Stimulated activated CD8-positive, alpha-beta memory T cell treated with anti-CD3 and anti-CD28 coated beads, Interleukin-15, amount 100 ng/mL, for 4 hours (primary cell): ENCODE measurements at regions not wholly inside any gene's neighbourhood (a gene's known extent, or its start where the extent isn't known, plus 50 kb on each side); places are given as distances from the start of the nearest gene placed in this dataset.
A peak's percentile ranks its signal among the peaks of the same experiment; 100 is the strongest.
"Not testable (repeated sequence)": the region's sequence is repeated elsewhere in the genome, so short reads cannot be mapped to it uniquely, and the experiment has no call there.

ENCODE experiments used
- DNase-seq, 2 donors: peaks; one replicate each; pipeline ENCODE4 v3.0.0-alpha.2; 2020; ENCODE audit warnings: low read depth in 2 of 2

GRCh38 chr7:35853194-35853593 is 52.3 kb downstream of the SEPTIN7 start:
- DNase-seq, result not testable (repeated sequence)

- no peak for DNase-seq
Measured at GRCh38 chr7:35854311-35854710, 53.5 kb downstream of the SEPTIN7 start.

GRCh38 chr7:35856175-35856574 is 55.3 kb downstream of the SEPTIN7 start:
- DNase-seq, result no peak

- DNase-seq, result no peak
Measured at GRCh38 chr7:35860664-35861063, 59.8 kb downstream of the SEPTIN7 start.

- no peak for DNase-seq
Measured at GRCh38 chr7:35865287-35865686, 64.4 kb downstream of the SEPTIN7 start.

- no peak for DNase-seq
Measured at GRCh38 chr7:35866186-35866585, 65.3 kb downstream of the SEPTIN7 start.

- DNase-seq, result not testable (repeated sequence)
Measured at GRCh38 chr7:35869117-35869516, 68.3 kb downstream of the SEPTIN7 start.

- no peak for DNase-seq
Measured at GRCh38 chr7:35869810-35870209, 69.0 kb downstream of the SEPTIN7 start.

GRCh38 chr7:35871856-35872255 is 71.0 kb downstream of the SEPTIN7 start:
- DNase-seq, result no peak

GRCh38 chr7:35874886-35875285 is 74.0 kb downstream of the SEPTIN7 start:
- no peak for DNase-seq

- no peak for DNase-seq
Measured at GRCh38 chr7:35875292-35875691, 74.4 kb downstream of the SEPTIN7 start.

- DNase-seq, result no peak
Measured at GRCh38 chr7:35878351-35878750, 77.5 kb downstream of the SEPTIN7 start.

GRCh38 chr7:35887430-35887829 is 86.6 kb downstream of the SEPTIN7 start:
- DNase-seq, result not testable (repeated sequence)

GRCh38 chr7:35889001-35889400 is 88.1 kb downstream of the SEPTIN7 start:
- DNase-seq, result no peak

- no peak for DNase-seq
Measured at GRCh38 chr7:35889870-35890269, 89.0 kb downstream of the SEPTIN7 start.

- no peak for DNase-seq
Measured at GRCh38 chr7:35891004-35891830, 90.4 kb downstream of the SEPTIN7 start.

- DNase-seq, result no peak
Measured at GRCh38 chr7:35893649-35894048, 92.8 kb downstream of the SEPTIN7 start.

GRCh38 chr7:35894721-35895120 is 93.9 kb downstream of the SEPTIN7 start:
- DNase-seq, result no peak

- DNase-seq, result no peak
Measured at GRCh38 chr7:35900651-35901050, 99.8 kb downstream of the SEPTIN7 start.

GRCh38 chr7:35905555-35905954 is 104.7 kb downstream of the SEPTIN7 start:
- DNase-seq, result no peak

GRCh38 chr7:35906191-35906908 is 105.5 kb downstream of the SEPTIN7 start:
- peak in 1 of 2 donors; percentile 44 for DNase-seq

- no peak for DNase-seq
Measured at GRCh38 chr7:35908331-35909216, 107.7 kb downstream of the SEPTIN7 start.
